Kidney (tissue), 13 donors: ENCODE measurements at regions not wholly inside any gene's neighbourhood (a gene's known extent, or its start where the extent isn't known, plus 50 kb on each side); places are given as distances from the start of the nearest gene placed in this dataset.

Experiments used
- DNase-seq, 5 donors: peaks; one replicate each; pipeline ENCODE4 v3.0.0-alpha.2; 2013 to 2020
- FAIRE-seq: peaks from 2 replicates; lab custom pipeline; 2012; peaks lifted over from hg19 to GRCh38; lab: Jason Lieb, UNC
- H3K27ac ChIP-seq, 2 donors: one replicate each; pipeline ENCODE4 v1.7.0; 2013; ENCODE audit warnings: low read depth in 2 of 2, low read length in 2 of 2, inconsistent platforms in 1 of 2
- H3K27me3 ChIP-seq: one replicate; pipeline ENCODE4 v1.7.1; 2013; ENCODE audit warnings: low read length, inconsistent platforms; ENCODE audit not compliant: control insufficient read depth, insufficient read depth
- H3K36me3 ChIP-seq, 3 donors: one replicate each; pipeline versions ENCODE4 v1.7.0 to v1.7.1; 2013; ENCODE audit warnings: low read length in 3 of 3, control low read depth in 1 of 3, inconsistent platforms in 1 of 3; ENCODE audit not compliant: insufficient read depth in 3 of 3, control insufficient read depth in 2 of 3
- H3K4me1 ChIP-seq, 3 donors: one replicate each; pipeline versions ENCODE4 v1.7.0 to v1.7.1; 2013; ENCODE audit warnings: low read length in 3 of 3, inconsistent platforms in 1 of 3, low read depth in 1 of 3; ENCODE audit not compliant: control insufficient read depth in 2 of 3, insufficient read depth in 2 of 3
- H3K4me3 ChIP-seq, 3 donors: one replicate each; pipeline versions ENCODE4 v1.7.0 to v1.8.1; 2013; ENCODE audit warnings: low read length in 3 of 3, control low read depth in 1 of 3, inconsistent platforms in 1 of 3
- H3K9ac ChIP-seq, 3 donors: one replicate each; pipeline versions ENCODE4 v1.7.0 to v1.7.1; 2013; ENCODE audit warnings: low read length in 3 of 3, control low read depth in 1 of 3, inconsistent platforms in 1 of 3
- H3K9me3 ChIP-seq, 3 donors: one replicate each; pipeline versions ENCODE4 v1.7.0 to v1.7.1; 2013; ENCODE audit warnings: low read length in 3 of 3, control low read depth in 1 of 3, inconsistent platforms in 1 of 3; ENCODE audit not compliant: control insufficient read depth in 2 of 3, insufficient read depth in 1 of 3
- intact Hi-C: fragments of 100-400 bp; cut with DNase I; formaldehyde crosslinking; loops from one replicate; pipeline ENCODE4 v1.11.1; 2022
- TF ChIP-seq, protein P1 (sequence below): IDR thresholded peaks from 3 replicates; pipeline ENCODE4 v1.5.1; 2012; ENCODE audit warnings: mild to moderate bottlenecking, moderate library complexity, borderline replicate concordance; ENCODE audit not compliant: insufficient read depth; ENCODE audit errors: extremely low read depth
- donor health status: control.
- donor health status: control.
- donor health status: control.
- donor health status: control.
- donor health status: control.
- donor health status: DM: yes; HTN: yes; CAD: no.
- donor health status: Normal renal cell carcinoma (clear cell type).

DNA sequence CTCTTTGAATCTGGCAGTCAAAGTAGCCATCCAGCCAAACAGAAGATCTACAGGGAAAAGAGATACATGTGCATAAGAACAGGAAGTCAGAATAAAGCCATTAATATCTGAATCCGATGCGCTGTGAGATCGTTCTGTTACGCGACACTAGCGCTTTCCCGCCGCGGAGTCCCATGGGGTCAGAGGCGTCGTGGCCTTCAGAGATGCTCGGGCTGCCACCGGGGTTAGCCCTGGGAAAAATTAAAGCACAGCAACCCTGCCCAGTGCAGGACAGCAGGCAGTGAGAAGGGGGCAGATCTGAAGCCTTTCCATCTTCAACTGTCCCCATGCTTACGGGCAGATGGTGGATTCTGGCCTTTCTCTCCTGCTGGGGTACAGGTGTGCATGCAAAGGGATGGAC, 225.6 kb upstream of the MGMT start:
- H3K4me3 ChIP-seq: no peak overlapping the region
- no peak for FAIRE-seq
- H3K36me3 ChIP-seq: no peaks in the 10 kb centered on the region
- H3K27me3 ChIP-seq: no peaks in the 10 kb centered on the region
- TF ChIP-seq, protein P1, sequence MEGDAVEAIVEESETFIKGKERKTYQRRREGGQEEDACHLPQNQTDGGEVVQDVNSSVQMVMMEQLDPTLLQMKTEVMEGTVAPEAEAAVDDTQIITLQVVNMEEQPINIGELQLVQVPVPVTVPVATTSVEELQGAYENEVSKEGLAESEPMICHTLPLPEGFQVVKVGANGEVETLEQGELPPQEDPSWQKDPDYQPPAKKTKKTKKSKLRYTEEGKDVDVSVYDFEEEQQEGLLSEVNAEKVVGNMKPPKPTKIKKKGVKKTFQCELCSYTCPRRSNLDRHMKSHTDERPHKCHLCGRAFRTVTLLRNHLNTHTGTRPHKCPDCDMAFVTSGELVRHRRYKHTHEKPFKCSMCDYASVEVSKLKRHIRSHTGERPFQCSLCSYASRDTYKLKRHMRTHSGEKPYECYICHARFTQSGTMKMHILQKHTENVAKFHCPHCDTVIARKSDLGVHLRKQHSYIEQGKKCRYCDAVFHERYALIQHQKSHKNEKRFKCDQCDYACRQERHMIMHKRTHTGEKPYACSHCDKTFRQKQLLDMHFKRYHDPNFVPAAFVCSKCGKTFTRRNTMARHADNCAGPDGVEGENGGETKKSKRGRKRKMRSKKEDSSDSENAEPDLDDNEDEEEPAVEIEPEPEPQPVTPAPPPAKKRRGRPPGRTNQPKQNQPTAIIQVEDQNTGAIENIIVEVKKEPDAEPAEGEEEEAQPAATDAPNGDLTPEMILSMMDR: no peak
- H3K4me1 ChIP-seq: no peaks in the 10 kb centered on the region
- no peak overlapping the region for H3K27ac ChIP-seq
- intact Hi-C loops: no loop called here
- no peak for DNase-seq
- H3K9ac ChIP-seq: no peak overlapping the region
- no peaks in the 10 kb centered on the region for H3K9me3 ChIP-seq

DNA sequence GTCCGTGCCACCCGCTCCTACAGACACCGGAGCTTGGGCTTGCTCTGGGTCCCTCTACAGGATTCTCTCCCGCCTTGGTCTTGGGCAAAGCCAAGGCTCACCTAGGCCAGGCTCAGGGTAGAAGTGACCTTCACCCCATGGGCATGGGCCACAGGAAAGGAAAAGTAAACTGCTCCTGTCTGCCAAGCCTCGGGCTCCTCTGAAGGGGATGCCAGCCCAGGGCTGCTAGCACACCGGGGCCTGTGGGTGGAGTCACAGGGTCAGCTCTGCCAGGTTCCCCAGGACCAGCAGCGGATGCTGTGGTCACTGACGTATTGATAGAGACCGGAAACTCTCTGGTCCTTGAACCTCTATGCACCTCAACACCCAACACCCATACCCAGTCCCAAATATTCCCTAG, 222.7 kb upstream of the MGMT start:
- Histone ChIP-seq H3K4me1 (no peaks in the 10 kb centered on the region), H3K27ac (no peak overlapping the region), H3K4me3 (no peak overlapping the region), H3K9me3 (no peaks in the 10 kb centered on the region), H3K36me3 (no peaks in the 10 kb centered on the region), H3K27me3 (no peaks in the 10 kb centered on the region), H3K9ac (no peak overlapping the region)
- FAIRE-seq (no peak), DNase-seq (no peak)
- intact Hi-C loops: no loop called here
- TF ChIP-seq, protein P1: no peak

DNA sequence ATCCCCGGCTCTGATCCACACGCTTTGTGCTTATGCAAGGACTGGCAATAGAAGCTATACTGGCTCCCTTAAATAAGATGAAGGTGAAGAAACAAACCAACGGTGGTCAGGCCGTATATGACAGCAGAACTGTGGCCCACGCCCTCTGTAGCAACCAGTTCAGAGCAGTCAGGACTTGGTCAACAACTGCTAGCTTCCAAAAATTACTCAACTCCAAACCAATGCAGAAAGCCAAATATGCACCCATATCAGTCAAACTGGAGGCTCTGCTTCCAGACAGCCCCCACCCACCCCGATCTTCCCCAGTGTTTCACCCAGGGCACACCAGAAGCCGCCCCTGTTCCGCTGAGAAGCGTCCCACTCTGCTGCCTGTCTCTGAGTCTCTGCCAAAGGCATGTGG, 222.3 kb upstream of the MGMT start:
- no peak overlapping the region for H3K27ac ChIP-seq
- H3K27me3 ChIP-seq: no peaks in the 10 kb centered on the region
- DNase-seq (no peak), FAIRE-seq (no peak)
- TF ChIP-seq, protein P1: no peak
- intact Hi-C loops: no loop called here
- no peak overlapping the region for H3K4me3 ChIP-seq
- H3K4me1 ChIP-seq: no peaks in the 10 kb centered on the region
- no peaks in the 10 kb centered on the region for H3K36me3 ChIP-seq
- no peak overlapping the region for H3K9ac ChIP-seq
- H3K9me3 ChIP-seq: no peaks in the 10 kb centered on the region

DNA sequence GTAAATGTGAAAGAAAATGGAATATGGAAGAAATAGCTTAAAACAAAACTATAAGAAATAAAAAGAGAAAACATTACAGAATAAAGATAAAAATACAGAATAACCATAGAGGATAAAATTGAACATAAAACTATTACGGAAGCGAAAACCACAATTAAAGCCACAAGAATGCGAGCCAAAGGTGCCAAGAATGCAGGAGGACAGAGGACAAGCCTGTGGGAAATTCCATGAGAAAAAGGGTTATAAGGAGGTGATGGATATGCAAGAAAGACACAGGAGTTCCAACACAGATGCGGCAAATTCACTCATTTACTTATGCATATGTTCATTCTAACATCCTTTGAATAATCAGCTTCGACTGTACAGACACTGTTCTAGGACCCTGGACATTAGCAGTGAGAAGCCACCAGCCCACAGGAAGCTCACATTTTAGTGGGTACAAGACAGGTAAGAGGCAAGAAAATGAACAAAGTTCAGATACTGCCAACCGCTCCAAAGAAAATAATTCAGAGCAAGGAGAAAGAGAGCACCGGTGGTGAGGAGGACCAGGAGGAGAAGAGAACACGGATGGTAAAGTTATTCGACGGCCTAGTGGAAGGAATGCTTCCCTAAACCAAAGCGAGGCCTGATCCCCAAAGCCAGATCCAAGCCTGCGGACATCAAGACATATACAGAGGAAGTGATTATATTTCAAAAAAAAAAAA, 213.7 kb upstream of the MGMT start:
- intact Hi-C loops: no loop called here
- Histone ChIP-seq H3K4me3 (no peak overlapping the region), H3K9me3 (no peaks in the 10 kb centered on the region), H3K27me3 (no peaks in the 10 kb centered on the region), H3K4me1 (no peaks in the 10 kb centered on the region), H3K36me3 (no peaks in the 10 kb centered on the region), H3K27ac (no peak overlapping the region), H3K9ac (no peak overlapping the region)
- DNase-seq: no peak
- TF ChIP-seq, protein P1: no peak
- no peak for FAIRE-seq
